ENCODE measurements at regions not wholly inside any gene's neighbourhood (a gene's known extent, or its start where the extent isn't known, plus 50 kb on each side); places are given as distances from the start of the nearest gene placed in this dataset.
"Not testable (repeated sequence)": the region's sequence is repeated elsewhere in the genome, so short reads cannot be mapped to it uniquely, and the experiment has no call there.

GRCh38 chr5:25974451-25974850, 1063.9 kb downstream of the CDH9 start:
- TF ChIP-seq CTCF (IDR thresholded peaks at IDR 0.05; ENCODE audit: borderline replicate concordance, insufficient read depth, low read depth, low read length): no peak
- H3K4me3 ChIP-seq (ENCODE audit: low read depth, low read length): no peak overlapping the region

DNA sequence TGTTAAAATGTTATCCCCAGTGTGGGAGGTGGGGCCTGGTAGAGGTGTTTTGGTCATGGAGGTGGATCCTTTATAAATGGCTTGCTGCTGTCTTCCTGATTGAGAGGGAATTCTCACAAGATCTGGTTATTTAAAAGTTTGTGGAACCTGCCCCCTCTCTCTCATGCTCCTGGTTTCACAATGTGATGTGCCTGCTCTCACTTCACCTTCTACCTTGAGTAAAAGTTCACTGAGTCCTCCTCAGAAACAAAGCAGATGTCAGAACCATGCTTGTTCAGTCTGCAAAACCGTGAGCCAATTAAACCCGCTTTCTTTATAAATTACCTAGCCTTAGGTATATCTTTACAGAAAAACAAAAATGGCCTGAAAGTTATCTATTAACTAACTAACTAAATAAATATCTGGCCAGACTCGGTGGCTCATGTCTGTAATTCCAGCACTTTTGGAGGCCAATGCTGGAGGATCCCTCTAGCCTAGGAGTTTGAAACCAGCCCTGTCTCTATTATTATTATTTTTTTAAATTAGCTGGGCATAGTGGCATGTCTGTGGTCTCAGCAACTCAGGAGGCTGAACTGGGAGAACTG, 1067.4 kb downstream of the CDH9 start:
- TF ChIP-seq CTCF (IDR thresholded peaks at IDR 0.05; ENCODE audit: borderline replicate concordance, insufficient read depth, low read depth, low read length): no peak

DNA sequence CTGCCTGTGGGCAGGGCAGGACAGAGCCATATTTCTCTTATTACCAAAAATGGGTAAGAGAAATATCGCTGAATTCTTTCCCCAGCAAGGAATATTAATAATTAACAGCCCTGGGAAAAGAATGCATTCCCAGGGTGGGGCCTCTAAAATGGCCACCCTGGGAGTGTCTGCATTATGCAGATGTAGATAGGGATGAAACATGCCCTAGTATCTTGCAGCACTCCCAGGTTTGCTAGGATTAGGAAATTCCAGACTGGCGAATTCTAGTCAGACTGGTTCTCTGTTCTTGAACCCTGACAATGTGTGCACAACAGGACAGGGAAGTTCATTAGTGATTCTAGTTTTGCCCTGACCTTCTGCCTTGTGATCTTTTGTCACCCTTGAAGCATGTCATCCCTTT, 1069.3 kb downstream of the CDH9 start:
- not testable (repeated sequence) for H3K4me3 ChIP-seq (ENCODE audit: low read depth, low read length)

More for the DNA sequence above, 1067.4 kb downstream of the CDH9 start:
- H3K4me3 ChIP-seq (ENCODE audit: low read depth, low read length): no peak overlapping the region

GRCh38 chr5:25964009-25964372, 1074.4 kb downstream of the CDH9 start:
- no peak for TF ChIP-seq CTCF (IDR thresholded peaks at IDR 0.05; ENCODE audit: borderline replicate concordance, insufficient read depth, low read depth, low read length)
- no peak overlapping the region for H3K4me3 ChIP-seq (ENCODE audit: low read depth, low read length)

GRCh38 chr5:25963251-25964008, 1075.0 kb downstream of the CDH9 start:
- no peak for TF ChIP-seq CTCF (IDR thresholded peaks at IDR 0.05; ENCODE audit: borderline replicate concordance, insufficient read depth, low read depth, low read length)
- H3K4me3 ChIP-seq (ENCODE audit: low read depth, low read length): no peak overlapping the region

GRCh38 chr5:25955337-25955736, 1083.0 kb downstream of the CDH9 start:
- TF ChIP-seq CTCF (IDR thresholded peaks at IDR 0.05; ENCODE audit: borderline replicate concordance, insufficient read depth, low read depth, low read length): no peak
- no peak overlapping the region for H3K4me3 ChIP-seq (ENCODE audit: low read depth, low read length)

GRCh38 chr5:25950681-25951080, 1087.7 kb downstream of the CDH9 start:
- no peak overlapping the region for H3K4me3 ChIP-seq (ENCODE audit: low read depth, low read length)
- no peak for TF ChIP-seq CTCF (IDR thresholded peaks at IDR 0.05; ENCODE audit: borderline replicate concordance, insufficient read depth, low read depth, low read length)
